AG04449 (cell line): ENCODE measurements at regions not wholly inside any gene's neighbourhood (a gene's known extent, or its start where the extent isn't known, plus 50 kb on each side); places are given as distances from the start of the nearest gene placed in this dataset.

Experiments
- CTCF ChIA-PET: fragments of 350-600 bp; formaldehyde crosslinking; extraction: SDS; loops from one replicate; lab custom pipeline; 2021; ENCODE audit warnings: antibody characterized with exemption; lab: Yijun Ruan, JAX
- POLR2A ChIA-PET: fragments of 400-600, 350-600 bp; formaldehyde crosslinking; extraction: SDS; loops from one replicate; lab custom pipeline; 2020; ENCODE audit warnings: antibody characterized with exemption, inconsistent platforms; lab: Yijun Ruan, JAX
- DNase-seq: peaks from one replicate; pipeline ENCODE4 v3.0.0-alpha.2; 2010; ENCODE audit warnings: low read depth, low spot score
- H3K4me3 ChIP-seq: 2 replicates; pipeline ENCODE4 v1.5.1; 2011; ENCODE audit warnings: low read depth, mild to moderate bottlenecking, control low read depth, low read length
- CTCF ChIP-seq: IDR thresholded peaks from one replicate; pipeline ENCODE4 v1.5.1; 2011; ENCODE audit warnings: mild to moderate bottlenecking, moderate library complexity, low read length, control low read depth, inconsistent platforms; ENCODE audit not compliant: insufficient read depth; ENCODE audit errors: missing control alignments

DNA sequence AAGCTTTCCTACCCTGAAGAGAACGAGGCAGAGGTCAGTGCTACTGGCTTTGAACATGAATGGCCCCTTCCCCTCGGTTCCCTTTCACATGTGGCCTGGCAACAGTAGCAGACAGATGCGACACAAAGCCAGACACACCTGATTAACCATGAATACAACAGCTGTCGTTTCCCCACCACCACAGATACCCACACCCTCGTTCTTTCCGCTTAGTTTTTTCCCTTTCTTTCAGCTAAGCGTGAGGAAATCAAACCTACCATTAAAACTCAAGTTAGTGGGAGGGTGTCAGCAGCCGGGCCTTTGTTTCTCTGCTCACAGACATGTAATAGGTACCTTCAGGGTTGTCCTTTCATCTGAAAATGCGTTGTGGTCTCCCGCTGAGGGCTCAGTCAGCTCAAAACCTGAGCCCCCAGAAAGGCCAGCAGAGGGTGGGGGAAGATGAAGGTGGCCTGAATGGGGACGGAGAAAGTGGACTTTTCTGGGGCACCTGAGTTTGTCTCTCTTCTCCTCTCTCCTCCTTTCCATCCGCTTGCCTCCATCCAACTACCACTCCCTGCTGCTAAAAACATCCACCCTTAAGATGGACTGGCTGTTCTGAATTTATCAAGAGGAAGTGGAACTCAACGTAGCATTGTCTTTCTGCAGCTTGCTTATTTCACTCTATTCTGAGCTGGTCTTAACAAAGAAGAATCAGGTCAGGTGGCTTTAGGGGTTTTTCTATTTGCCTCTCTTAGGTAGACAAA lies 516.6 kb upstream of the JARID2 start:
- no peak for TF ChIP-seq CTCF
- ChIA-PET POLR2A (no interaction called here), CTCF (interaction anchor here (1.2 to 1.8 kb wide), 2 partner anchors 18 to 712 kb away, joined by 3 to 4 read pairs; no protein-coding TSS in a partner anchor)
- no peak for DNase-seq
- no peak overlapping the region for H3K4me3 ChIP-seq

DNA sequence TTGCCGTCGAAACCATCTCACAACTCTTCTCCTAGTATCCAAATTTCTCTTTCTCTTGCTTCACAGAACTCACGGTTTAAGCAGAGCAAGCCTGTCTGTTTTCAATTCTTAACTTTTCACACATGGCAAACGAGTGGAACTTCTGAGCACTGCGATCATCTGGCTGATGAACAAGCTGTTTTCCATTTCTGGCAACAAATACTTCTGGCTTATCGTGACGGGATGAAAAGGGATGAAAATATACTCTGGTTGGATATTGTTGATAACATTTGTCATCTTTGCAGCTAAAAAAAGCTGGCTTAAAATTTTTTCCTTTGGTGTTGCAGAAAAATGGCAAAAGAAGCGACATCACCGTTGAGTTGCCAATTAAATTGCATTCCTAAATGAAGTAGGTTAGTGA lies 515.2 kb upstream of the JARID2 start:
- H3K4me3 ChIP-seq: no peak overlapping the region
- ChIA-PET POLR2A (no interaction called here), CTCF (no interaction called here)
- no peak for DNase-seq
- no peak for TF ChIP-seq CTCF

GRCh38 chr6:14731611-14732010 lies 514.3 kb upstream of the JARID2 start:
- no peak for TF ChIP-seq CTCF
- CTCF ChIA-PET: no interaction called here

GRCh38 chr6:14732226-14732843 lies 513.5 kb upstream of the JARID2 start:
- POLR2A ChIA-PET: no interaction called here
- CTCF ChIA-PET: no interaction called here
- no peak for TF ChIP-seq CTCF
- H3K4me3 ChIP-seq: no peak overlapping the region
- no peak for DNase-seq

More at GRCh38 chr6:14731611-14732010, 514.3 kb upstream of the JARID2 start:
- no peak for DNase-seq
- POLR2A ChIA-PET: no interaction called here
- no peak overlapping the region for H3K4me3 ChIP-seq

DNA sequence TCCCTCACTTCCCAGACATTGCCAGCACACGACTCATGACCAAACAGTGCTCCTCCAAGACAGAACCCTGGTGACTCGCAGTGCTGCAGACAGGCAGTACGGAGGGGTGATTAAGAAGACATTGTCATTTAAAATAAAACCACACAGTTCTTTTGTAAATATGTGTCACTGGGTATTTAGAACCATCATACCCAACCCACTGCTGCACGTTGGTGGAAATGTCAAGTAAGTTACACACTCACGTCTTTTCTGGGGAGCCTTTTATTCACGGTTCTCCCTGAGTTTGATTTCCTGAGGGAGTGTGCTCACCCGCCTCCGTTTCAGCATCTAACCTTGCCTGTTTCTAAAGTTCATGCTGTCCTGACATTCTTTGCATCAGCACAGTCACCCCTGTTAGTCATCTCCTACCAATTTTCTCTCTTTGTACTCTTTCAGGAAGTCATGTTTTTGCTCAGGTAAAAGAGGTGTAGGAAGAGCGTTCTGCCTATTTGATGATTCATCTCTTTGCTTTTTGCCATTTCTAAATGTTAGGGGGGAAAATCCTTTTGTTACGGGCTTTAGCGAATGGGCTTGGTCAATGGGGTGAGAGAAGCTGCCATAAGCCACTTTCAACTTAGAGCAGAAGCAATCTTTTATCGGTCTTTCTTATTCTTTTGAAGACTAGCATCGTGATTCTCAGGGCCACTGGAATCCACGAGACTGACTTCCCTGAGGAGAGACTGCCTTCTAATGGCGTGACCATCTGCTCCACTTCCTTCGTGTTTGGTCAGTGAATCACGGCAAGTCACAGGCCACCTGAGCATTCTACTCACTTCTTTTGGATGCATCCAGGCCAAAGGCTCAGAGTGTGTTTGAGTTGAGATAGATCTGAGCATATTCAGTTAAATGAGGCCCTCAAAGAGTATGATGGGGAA lies 512.8 kb upstream of the JARID2 start:
- ChIA-PET CTCF (no interaction called here), POLR2A (interaction anchor here (0.6 kb wide), 1 partner anchor 18 kb away, joined by 3 read pairs; no protein-coding TSS in a partner anchor)
- no peak for DNase-seq
- no peak for TF ChIP-seq CTCF
- H3K4me3 ChIP-seq: no peak overlapping the region
